HG03432 (cell line): ENCODE measurements at regions not wholly inside any gene's neighbourhood (a gene's known extent, or its start where the extent isn't known, plus 50 kb on each side); places are given as distances from the start of the nearest gene placed in this dataset.
A peak's percentile ranks its signal among the peaks of the same experiment; 100 is the strongest.
"Not testable (repeated sequence)": the region's sequence is repeated elsewhere in the genome, so short reads cannot be mapped to it uniquely, and the experiment has no call there.

Source experiments
- ATAC-seq: cut with Tn5 transposase; IDR thresholded peaks from one replicate; pipeline ENCODE4 v1.9.1; 2021; ENCODE audit warnings: mild to moderate bottlenecking, moderate library complexity; ENCODE audit not compliant: unreplicated experiment

GRCh38 chr3:182487143-182487542 is 306.2 kb upstream of the ATP11B start:
- ATAC-seq: no peak

- no peak for ATAC-seq
Measured at GRCh38 chr3:182487611-182488010, 305.7 kb upstream of the ATP11B start.

GRCh38 chr3:182490596-182491491 is 302.5 kb upstream of the ATP11B start:
- peak; percentile 54 for ATAC-seq

GRCh38 chr3:182491577-182491976 is 301.7 kb upstream of the ATP11B start:
- no peak for ATAC-seq

GRCh38 chr3:182492536-182492935 is 300.8 kb upstream of the ATP11B start:
- ATAC-seq: no peak

GRCh38 chr3:182500289-182500688 is 293.0 kb upstream of the ATP11B start:
- no peak for ATAC-seq

GRCh38 chr3:182501856-182502255 is 291.4 kb upstream of the ATP11B start:
- ATAC-seq: no peak

GRCh38 chr3:182503401-182503800 is 289.9 kb upstream of the ATP11B start:
- no peak for ATAC-seq

GRCh38 chr3:182508919-182509711 is 284.2 kb upstream of the ATP11B start:
- ATAC-seq: no peak

GRCh38 chr3:182509844-182510460 is 283.4 kb upstream of the ATP11B start:
- ATAC-seq: no peak

- no peak for ATAC-seq
Measured at GRCh38 chr3:182514236-182514964, 278.9 kb upstream of the ATP11B start.

GRCh38 chr3:182516597-182517336 is 276.5 kb upstream of the ATP11B start:
- no peak for ATAC-seq

- no peak for ATAC-seq
Measured at GRCh38 chr3:182519569-182519968, 273.7 kb upstream of the ATP11B start.

GRCh38 chr3:182521339-182521738 is 272.0 kb upstream of the ATP11B start:
- peak; percentile 77 for ATAC-seq

- not testable (repeated sequence) for ATAC-seq
Measured at GRCh38 chr3:182523424-182523823, 269.9 kb upstream of the ATP11B start.

- ATAC-seq: no peak
Measured at GRCh38 chr3:182523836-182524235, 269.5 kb upstream of the ATP11B start.

GRCh38 chr3:182524711-182525401 is 268.4 kb upstream of the ATP11B start:
- no peak for ATAC-seq

- no peak for ATAC-seq
Measured at GRCh38 chr3:182525766-182526374, 267.4 kb upstream of the ATP11B start.

GRCh38 chr3:182527745-182528144 is 265.6 kb upstream of the ATP11B start:
- ATAC-seq: no peak
